HG03571 (cell line): ENCODE measurements at regions not wholly inside any gene's neighbourhood (a gene's known extent, or its start where the extent isn't known, plus 50 kb on each side); places are given as distances from the start of the nearest gene placed in this dataset.
"Not testable (repeated sequence)": the region's sequence is repeated elsewhere in the genome, so short reads cannot be mapped to it uniquely, and the experiment has no call there.

ENCODE experiments used
- ATAC-seq: cut with Tn5 transposase; IDR thresholded peaks from one replicate; pipeline ENCODE4 v1.9.1; 2021; ENCODE audit not compliant: unreplicated experiment

GRCh38 chr1:93774707-93775106, 93.1 kb upstream of the BCAR3 start:
- ATAC-seq = no peak

GRCh38 chr1:93773049-93773838, 91.6 kb upstream of the BCAR3 start:
- no peak for ATAC-seq

GRCh38 chr1:93771843-93772242, 90.2 kb upstream of the BCAR3 start:
- no peak for ATAC-seq

- no peak for ATAC-seq
These were observed 89.0 kb upstream of the BCAR3 start for GRCh38 chr1:93770640-93771039.

- no peak for ATAC-seq
These were observed 88.1 kb upstream of the BCAR3 start for GRCh38 chr1:93769777-93770176.

GRCh38 chr1:93768380-93768863, 86.8 kb upstream of the BCAR3 start:
- ATAC-seq = no peak

- no peak for ATAC-seq
These were observed 84.8 kb upstream of the BCAR3 start for GRCh38 chr1:93766451-93766850.

GRCh38 chr1:93765099-93765498, 83.5 kb upstream of the BCAR3 start:
- ATAC-seq = no peak

GRCh38 chr1:93764366-93764750, 82.7 kb upstream of the BCAR3 start:
- ATAC-seq = no peak

- no peak for ATAC-seq
These were observed 82.2 kb upstream of the BCAR3 start for GRCh38 chr1:93763704-93764365.

- no peak for ATAC-seq
These were observed 77.3 kb upstream of the BCAR3 start for GRCh38 chr1:93758842-93759515.

GRCh38 chr1:93757256-93758036, 75.8 kb upstream of the BCAR3 start:
- ATAC-seq = no peak

- no peak for ATAC-seq
These were observed 75.0 kb upstream of the BCAR3 start for GRCh38 chr1:93756657-93757056.

GRCh38 chr1:93755251-93755715, 73.6 kb upstream of the BCAR3 start:
- not testable (repeated sequence) for ATAC-seq

- no peak for ATAC-seq
These were observed 72.4 kb upstream of the BCAR3 start for GRCh38 chr1:93753791-93754763.

- no peak for ATAC-seq
These were observed 70.0 kb upstream of the BCAR3 start for GRCh38 chr1:93751377-93752250.

GRCh38 chr1:93750955-93751354, 69.3 kb upstream of the BCAR3 start:
- ATAC-seq = peak; percentile 40

- no peak for ATAC-seq
These were observed 68.3 kb upstream of the BCAR3 start for GRCh38 chr1:93749894-93750301.

- no peak for ATAC-seq
These were observed 67.8 kb upstream of the BCAR3 start for GRCh38 chr1:93749487-93749886.
